Astrocyte of the spinal cord (primary cell): ENCODE measurements at regions not wholly inside any gene's neighbourhood (a gene's known extent, or its start where the extent isn't known, plus 50 kb on each side); places are given as distances from the start of the nearest gene placed in this dataset.
A peak's percentile ranks its signal among the peaks of the same experiment; 100 is the strongest.

Experiments used
- DNase-seq: peaks from one replicate; pipeline ENCODE4 v3.0.0; 2011; ENCODE audit warnings: low read depth, low spot score
- H3K4me3 ChIP-seq: 2 replicates; pipeline ENCODE4 v1.5.1; 2011; ENCODE audit warnings: low read depth, mild to moderate bottlenecking, low read length, moderate library complexity
- in situ Hi-C: cut with HindIII; loops from 2 replicates; pipeline ENCODE4 v1.10.0; 2017; ENCODE audit warnings: low sequenced_read_pairs
- TF ChIP-seq, protein P1 (sequence below): IDR thresholded peaks from 2 replicates; pipeline ENCODE4 v1.5.1; 2012; ENCODE audit warnings: low read depth, mild to moderate bottlenecking, low read length, inconsistent platforms

DNA sequence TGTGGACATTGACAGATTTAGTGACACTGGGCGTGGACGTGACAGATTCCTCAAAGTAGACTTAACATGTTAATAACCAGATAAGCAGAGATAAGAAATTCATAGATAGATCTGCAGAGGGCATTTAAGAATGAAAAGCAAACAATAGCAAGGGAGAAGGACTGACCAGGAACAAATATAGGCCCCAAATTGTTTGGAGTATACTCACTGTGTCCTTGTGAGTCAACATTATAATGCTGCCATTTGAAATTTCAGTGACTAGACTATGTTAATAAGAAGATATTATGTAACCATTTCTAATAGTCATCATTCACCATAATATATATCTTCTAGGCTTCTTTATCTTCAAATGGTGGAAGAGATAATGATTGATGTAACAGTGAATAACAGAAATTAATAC lies 78.1 kb upstream of the SLC38A11 start:
- DNase-seq = no peak
- TF ChIP-seq, protein P1, sequence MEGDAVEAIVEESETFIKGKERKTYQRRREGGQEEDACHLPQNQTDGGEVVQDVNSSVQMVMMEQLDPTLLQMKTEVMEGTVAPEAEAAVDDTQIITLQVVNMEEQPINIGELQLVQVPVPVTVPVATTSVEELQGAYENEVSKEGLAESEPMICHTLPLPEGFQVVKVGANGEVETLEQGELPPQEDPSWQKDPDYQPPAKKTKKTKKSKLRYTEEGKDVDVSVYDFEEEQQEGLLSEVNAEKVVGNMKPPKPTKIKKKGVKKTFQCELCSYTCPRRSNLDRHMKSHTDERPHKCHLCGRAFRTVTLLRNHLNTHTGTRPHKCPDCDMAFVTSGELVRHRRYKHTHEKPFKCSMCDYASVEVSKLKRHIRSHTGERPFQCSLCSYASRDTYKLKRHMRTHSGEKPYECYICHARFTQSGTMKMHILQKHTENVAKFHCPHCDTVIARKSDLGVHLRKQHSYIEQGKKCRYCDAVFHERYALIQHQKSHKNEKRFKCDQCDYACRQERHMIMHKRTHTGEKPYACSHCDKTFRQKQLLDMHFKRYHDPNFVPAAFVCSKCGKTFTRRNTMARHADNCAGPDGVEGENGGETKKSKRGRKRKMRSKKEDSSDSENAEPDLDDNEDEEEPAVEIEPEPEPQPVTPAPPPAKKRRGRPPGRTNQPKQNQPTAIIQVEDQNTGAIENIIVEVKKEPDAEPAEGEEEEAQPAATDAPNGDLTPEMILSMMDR = no peak
- in situ Hi-C loops = no loop called here
- no peak overlapping the region for H3K4me3 ChIP-seq

DNA sequence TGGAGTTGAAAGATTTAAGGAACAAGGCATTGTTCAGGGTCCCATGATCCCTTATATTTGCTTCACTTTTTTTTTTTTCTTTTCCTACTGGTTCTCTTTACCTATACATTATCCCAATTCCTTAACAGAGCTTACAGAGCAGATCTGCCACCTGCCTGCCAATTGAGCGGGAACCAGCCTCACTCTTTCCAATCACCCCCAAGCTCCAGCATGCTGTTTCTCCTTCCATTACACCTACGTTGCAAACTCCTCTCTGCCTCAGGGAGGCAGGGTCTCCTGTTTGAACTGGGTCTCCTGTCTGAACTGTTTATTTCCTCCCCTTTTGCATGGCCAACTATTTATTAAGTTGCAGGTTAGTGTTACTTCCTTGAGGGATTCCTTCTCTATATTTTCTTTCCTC lies 77.2 kb upstream of the SLC38A11 start:
- in situ Hi-C loops = no loop called here
- no peak overlapping the region for H3K4me3 ChIP-seq
- DNase-seq = no peak
- TF ChIP-seq, protein P1 = no peak

DNA sequence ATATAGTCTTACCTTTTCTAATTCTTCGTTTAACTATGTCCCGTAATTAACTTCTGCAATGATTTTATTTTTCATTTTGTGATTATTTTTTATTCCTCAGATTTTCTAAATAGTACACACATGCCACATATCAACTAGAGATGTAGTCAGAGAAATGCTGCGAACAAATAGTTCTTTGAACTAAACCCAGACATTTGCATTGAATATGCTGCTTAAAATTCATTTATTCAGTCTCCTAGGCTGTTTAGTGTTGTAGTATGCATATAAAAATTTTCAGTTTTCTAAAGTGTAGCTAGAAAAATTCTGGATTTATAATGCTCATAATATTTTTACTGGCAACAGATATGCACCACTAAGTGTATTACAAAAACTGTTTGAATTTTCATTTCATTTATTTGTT lies 68.9 kb upstream of the SLC38A11 start:
- in situ Hi-C loops = no loop called here
- no peak overlapping the region for H3K4me3 ChIP-seq
- TF ChIP-seq, protein P1 = no peak
- no peak for DNase-seq

DNA sequence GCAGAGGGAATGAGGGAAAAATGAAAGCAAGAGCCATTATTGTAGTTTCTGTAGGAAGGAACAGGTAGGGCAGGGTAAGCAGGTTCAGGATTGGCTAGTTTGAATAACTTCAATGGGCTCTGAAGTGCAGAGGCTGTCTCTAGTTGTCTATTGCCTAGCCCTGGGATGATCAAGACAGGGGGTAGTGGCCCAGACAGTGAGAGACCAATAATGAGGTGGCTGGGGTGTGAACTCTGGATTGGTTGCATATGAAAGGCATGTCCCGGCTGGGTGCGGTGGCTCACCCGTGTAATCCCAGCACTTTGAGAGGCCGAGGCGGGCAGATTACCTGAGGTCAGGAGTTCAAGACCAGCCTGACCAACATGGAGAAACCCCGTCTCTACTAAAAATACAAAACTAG lies 67.5 kb upstream of the SLC38A11 start:
- no peak overlapping the region for H3K4me3 ChIP-seq
- no peak for DNase-seq
- in situ Hi-C loops = no loop called here
- TF ChIP-seq, protein P1 = no peak

DNA sequence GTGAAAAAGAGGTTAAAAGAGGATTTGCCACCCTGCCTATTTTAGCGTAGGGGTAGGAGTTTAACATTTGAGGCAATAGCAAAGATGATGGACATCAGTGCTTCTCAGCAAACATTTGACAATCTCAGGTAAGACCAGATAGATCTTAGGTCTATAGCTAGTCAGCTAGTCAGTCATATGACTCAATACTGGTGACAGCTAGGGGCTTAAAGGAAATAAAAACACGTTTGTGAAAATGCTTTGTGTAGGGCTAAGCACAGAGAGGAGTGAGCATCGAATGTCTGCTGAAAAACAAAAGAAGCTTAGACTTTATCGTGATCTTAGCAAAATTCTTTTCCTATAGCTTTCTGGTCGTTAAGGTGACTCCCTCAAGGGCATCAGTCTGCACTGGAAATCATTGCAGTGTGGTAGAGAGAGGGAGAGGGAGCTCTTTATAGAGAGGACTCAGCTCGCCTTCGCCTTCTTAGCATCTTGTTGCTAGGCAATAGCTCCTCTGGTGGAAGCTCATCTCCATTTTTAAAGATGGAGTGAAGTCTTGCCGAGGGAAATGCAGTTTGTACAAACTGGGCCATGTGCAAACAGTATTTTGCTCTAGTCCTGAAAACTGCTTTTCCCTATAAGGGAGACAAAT lies 62.8 kb upstream of the SLC38A11 start:
- in situ Hi-C loops = no loop called here
- no peak overlapping the region for H3K4me3 ChIP-seq
- peak; percentile 7 for DNase-seq
- TF ChIP-seq, protein P1 = no peak

DNA sequence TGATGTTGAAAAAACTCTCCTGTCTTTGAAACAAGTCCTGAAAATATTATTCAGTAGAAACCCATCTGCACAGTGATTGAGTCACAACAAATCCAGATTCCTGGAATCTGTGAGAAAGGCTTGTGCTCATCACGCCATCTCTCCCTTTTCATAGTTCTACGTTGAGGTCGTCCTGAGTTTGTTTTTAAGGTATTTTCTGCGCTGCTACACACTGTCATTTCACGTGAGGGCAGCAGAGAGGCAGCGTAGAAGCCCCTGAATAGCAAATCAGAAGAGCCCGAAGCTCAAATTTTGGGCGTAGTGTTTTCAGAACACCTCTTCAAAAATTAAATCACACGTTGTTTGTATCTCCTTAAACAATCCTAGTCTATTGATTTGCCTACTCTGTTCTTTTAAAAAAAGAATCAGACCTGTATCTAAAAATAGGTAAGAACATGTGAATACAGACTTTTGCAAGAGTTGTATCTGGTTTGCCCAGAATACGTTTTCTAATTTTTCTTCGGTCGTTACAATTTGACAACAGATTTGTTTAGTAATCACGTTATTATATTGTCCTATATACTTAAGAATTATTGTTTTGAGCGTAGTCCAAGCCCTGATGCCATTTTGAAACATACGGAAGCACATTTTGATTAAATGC lies 61.6 kb upstream of the SLC38A11 start:
- in situ Hi-C loops = no loop called here
- peak; percentile 57 for DNase-seq
- TF ChIP-seq, protein P1 = peak; percentile 78
- H3K4me3 ChIP-seq = no peak overlapping the region
